ENCODE measurements at regions not wholly inside any gene's neighbourhood (a gene's known extent, or its start where the extent isn't known, plus 50 kb on each side); places are given as distances from the start of the nearest gene placed in this dataset.

GRCh38 chr5:122516432-122516743 lies 204.4 kb downstream of the SNCAIP start:
- Histone ChIP-seq H3K4me2 (no peak overlapping the region), H3F3A (replicated peaks; ENCODE audit: insufficient read depth) (no peaks in the 10 kb centered on the region), H3K9me3 (no peaks in the 10 kb centered on the region), H3K4me1 (ENCODE audit: control insufficient read depth in 1 of 2, insufficient read depth in 2 of 2, low read depth in 1 of 2, low read length in 1 of 2) (no peaks in the 10 kb centered on the region), H3K36me3 (replicated peaks in 1 of 2; ENCODE audit: control insufficient read depth in 1 of 2, insufficient read depth in 2 of 2, low read length in 1 of 2) (no peaks in the 10 kb centered on the region), H3K27me3 (ENCODE audit: insufficient read depth) (no peaks in the 10 kb centered on the region), H3K9ac (no peak overlapping the region), H3K4me3 (ENCODE audit: low read depth in 2 of 2, low read length in 1 of 2) (no peak overlapping the region; a peak in 1 of 4 replicates), H3K9me2 (no peaks in the 10 kb centered on the region), H2AFZ (ENCODE audit: low read depth) (no peak overlapping the region), H4K20me1 (ENCODE audit: insufficient read depth) (no peaks in the 10 kb centered on the region), H3K79me2 (ENCODE audit: insufficient read depth) (no peaks in the 10 kb centered on the region), H3K27ac (ENCODE audit: low read depth in 2 of 2, low read length in 1 of 2) (no peak overlapping the region)
- CTCF ChIA-PET: interaction anchor here (0.6 to 1.9 kb wide), 45 partner anchors 9 to 1094 kb away, joined by 3 to 14 read pairs (median 4); partner anchors contain the start of genes PRDM6 and SNX2
- DNase-seq: no peak
- 55% methylated on average over 4 of the region's 4 CpGs for WGBS (ENCODE audit: low lambda C conversion rate)
- POLR2A ChIA-PET: no interaction called here
- TF ChIP-seq, protein P1, sequence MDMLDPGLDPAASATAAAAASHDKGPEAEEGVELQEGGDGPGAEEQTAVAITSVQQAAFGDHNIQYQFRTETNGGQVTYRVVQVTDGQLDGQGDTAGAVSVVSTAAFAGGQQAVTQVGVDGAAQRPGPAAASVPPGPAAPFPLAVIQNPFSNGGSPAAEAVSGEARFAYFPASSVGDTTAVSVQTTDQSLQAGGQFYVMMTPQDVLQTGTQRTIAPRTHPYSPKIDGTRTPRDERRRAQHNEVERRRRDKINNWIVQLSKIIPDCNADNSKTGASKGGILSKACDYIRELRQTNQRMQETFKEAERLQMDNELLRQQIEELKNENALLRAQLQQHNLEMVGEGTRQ (IDR thresholded peaks at IDR 0.05; ENCODE audit: borderline replicate concordance, low read depth, low read length): no peak
- TF ChIP-seq, protein P2, sequence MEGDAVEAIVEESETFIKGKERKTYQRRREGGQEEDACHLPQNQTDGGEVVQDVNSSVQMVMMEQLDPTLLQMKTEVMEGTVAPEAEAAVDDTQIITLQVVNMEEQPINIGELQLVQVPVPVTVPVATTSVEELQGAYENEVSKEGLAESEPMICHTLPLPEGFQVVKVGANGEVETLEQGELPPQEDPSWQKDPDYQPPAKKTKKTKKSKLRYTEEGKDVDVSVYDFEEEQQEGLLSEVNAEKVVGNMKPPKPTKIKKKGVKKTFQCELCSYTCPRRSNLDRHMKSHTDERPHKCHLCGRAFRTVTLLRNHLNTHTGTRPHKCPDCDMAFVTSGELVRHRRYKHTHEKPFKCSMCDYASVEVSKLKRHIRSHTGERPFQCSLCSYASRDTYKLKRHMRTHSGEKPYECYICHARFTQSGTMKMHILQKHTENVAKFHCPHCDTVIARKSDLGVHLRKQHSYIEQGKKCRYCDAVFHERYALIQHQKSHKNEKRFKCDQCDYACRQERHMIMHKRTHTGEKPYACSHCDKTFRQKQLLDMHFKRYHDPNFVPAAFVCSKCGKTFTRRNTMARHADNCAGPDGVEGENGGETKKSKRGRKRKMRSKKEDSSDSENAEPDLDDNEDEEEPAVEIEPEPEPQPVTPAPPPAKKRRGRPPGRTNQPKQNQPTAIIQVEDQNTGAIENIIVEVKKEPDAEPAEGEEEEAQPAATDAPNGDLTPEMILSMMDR (IDR thresholded peaks at IDR 0.05): no peak
- no peak for TF ChIP-seq TEAD4 (IDR thresholded peaks at IDR 0.05; ENCODE audit: borderline replicate concordance, insufficient read depth)
- TF ChIP-seq, protein P3, sequence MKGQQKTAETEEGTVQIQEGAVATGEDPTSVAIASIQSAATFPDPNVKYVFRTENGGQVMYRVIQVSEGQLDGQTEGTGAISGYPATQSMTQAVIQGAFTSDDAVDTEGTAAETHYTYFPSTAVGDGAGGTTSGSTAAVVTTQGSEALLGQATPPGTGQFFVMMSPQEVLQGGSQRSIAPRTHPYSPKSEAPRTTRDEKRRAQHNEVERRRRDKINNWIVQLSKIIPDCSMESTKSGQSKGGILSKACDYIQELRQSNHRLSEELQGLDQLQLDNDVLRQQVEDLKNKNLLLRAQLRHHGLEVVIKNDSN (IDR thresholded peaks at IDR 0.05; ENCODE audit: borderline replicate concordance, low read depth): no peak
- TF ChIP-seq POLR2AphosphoS5 (IDR thresholded peaks at IDR 0.05; ENCODE audit: low read depth, low read length): no peak
- TF ChIP-seq MXI1 (IDR thresholded peaks at IDR 0.05; ENCODE audit: low read depth, low read length): no peak
- TF ChIP-seq CHD2 (IDR thresholded peaks at IDR 0.05; ENCODE audit: low read length, partially characterized antibody): no peak
- TF ChIP-seq MEF2A (IDR thresholded peaks at IDR 0.05; ENCODE audit: borderline replicate concordance, low read depth): no peak
- TF ChIP-seq, protein P4, sequence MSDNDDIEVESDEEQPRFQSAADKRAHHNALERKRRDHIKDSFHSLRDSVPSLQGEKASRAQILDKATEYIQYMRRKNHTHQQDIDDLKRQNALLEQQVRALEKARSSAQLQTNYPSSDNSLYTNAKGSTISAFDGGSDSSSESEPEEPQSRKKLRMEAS (IDR thresholded peaks at IDR 0.05; ENCODE audit: low read depth): no peak
- TF ChIP-seq RCOR1 (IDR thresholded peaks at IDR 0.05; ENCODE audit: low read length): no peak
- TF ChIP-seq EZH2phosphoT487 (IDR thresholded peaks at IDR 0.05; ENCODE audit: borderline replicate concordance, low read depth): no peak
- TF ChIP-seq TCF12 (IDR thresholded peaks at IDR 0.05): no peak
- TF ChIP-seq, protein P5, sequence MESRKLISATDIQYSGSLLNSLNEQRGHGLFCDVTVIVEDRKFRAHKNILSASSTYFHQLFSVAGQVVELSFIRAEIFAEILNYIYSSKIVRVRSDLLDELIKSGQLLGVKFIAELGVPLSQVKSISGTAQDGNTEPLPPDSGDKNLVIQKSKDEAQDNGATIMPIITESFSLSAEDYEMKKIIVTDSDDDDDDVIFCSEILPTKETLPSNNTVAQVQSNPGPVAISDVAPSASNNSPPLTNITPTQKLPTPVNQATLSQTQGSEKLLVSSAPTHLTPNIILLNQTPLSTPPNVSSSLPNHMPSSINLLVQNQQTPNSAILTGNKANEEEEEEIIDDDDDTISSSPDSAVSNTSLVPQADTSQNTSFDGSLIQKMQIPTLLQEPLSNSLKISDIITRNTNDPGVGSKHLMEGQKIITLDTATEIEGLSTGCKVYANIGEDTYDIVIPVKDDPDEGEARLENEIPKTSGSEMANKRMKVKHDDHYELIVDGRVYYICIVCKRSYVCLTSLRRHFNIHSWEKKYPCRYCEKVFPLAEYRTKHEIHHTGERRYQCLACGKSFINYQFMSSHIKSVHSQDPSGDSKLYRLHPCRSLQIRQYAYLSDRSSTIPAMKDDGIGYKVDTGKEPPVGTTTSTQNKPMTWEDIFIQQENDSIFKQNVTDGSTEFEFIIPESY (IDR thresholded peaks at IDR 0.05; ENCODE audit: borderline replicate concordance, low read depth): no peak
- TF ChIP-seq FOXM1 (IDR thresholded peaks at IDR 0.05; ENCODE audit: low read depth): no peak
- TF ChIP-seq TAF1 (IDR thresholded peaks at IDR 0.05; ENCODE audit: borderline replicate concordance, low read depth, low read length): no peak
- TF ChIP-seq, protein P6, sequence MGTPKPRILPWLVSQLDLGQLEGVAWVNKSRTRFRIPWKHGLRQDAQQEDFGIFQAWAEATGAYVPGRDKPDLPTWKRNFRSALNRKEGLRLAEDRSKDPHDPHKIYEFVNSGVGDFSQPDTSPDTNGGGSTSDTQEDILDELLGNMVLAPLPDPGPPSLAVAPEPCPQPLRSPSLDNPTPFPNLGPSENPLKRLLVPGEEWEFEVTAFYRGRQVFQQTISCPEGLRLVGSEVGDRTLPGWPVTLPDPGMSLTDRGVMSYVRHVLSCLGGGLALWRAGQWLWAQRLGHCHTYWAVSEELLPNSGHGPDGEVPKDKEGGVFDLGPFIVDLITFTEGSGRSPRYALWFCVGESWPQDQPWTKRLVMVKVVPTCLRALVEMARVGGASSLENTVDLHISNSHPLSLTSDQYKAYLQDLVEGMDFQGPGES (IDR thresholded peaks at IDR 0.05; ENCODE audit: low read depth, low read length): no peak
- TF ChIP-seq RAD21 (IDR thresholded peaks at IDR 0.05; ENCODE audit: low read length): no peak
- no peak for TF ChIP-seq FOXJ3 (CRISPR knock-in tag; IDR thresholded peaks at IDR 0.05)
